ENCODE measurements at regions not wholly inside any gene's neighbourhood (a gene's known extent, or its start where the extent isn't known, plus 50 kb on each side); places are given as distances from the start of the nearest gene placed in this dataset.
A peak's percentile ranks its signal among the peaks of the same experiment; 100 is the strongest.

DNA sequence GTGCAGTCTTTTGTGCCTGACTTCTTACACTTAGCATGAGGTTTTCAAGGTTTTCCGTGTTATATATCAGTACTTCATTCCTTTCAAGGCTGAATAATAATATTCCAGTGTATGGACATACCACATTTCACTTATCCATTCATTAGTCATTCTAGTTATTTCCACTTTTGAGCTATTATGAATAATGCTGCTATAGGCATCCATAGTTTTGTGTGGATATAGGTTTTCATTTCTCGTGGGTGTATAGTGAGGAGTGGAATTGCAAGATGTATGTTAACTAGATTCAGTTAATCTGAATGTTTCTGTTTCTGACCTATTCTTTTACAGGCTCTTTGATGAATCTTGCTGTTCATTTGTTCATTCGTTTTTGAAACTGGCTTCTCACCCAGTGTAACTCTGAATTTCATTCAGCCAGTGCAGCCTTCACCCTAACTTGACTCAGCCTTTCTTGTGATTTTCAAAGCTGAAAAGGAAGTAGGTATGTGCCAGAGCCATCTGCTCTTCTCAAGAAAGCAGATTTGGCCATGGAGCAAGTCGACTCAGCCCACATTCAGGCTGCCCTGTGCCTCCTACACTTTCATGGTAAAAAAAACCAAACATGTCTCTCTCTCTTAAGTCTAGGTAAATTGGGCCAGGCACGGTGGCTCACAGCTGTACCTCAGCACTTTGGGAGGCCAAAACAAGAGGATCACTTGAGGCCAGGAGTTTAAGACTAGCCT is 56.3 kb upstream of the NOCT start:
- no peaks in the 10 kb centered on the region for H3K9me3 ChIP-seq
- H3K27ac ChIP-seq: no peak overlapping the region
- no peaks in the 10 kb centered on the region for H3K27me3 ChIP-seq
- DNase-seq (ENCODE audit: low spot score in 2 of 2): no peak
- no peak for TF ChIP-seq POLR2A (IDR thresholded peaks at IDR 0.05)
- TF ChIP-seq CTCF (IDR thresholded peaks at IDR 0.05): no peak
- TF ChIP-seq EP300 (IDR thresholded peaks at IDR 0.05): no peak
- no peaks in the 10 kb centered on the region for H3K36me3 ChIP-seq
- whole genome bisulfite sequencing, 2 donors: 88 to 90% methylated on average over 5 of the region's 5 CpGs
- H3K4me3 ChIP-seq: no peak overlapping the region
- peaks cover 0 to 28% (median 2%) of the 10 kb centered on the region in 4 donors for H3K4me1 ChIP-seq

GRCh38 chr4:138958519-138958918 is 57.1 kb upstream of the NOCT start:
- WGBS, 2 donors: 68 to 77% methylated on average over 3 of the region's 3 CpGs
- H3K27ac ChIP-seq: no peak overlapping the region
- no peak overlapping the region for H3K4me3 ChIP-seq

GRCh38 chr4:138957302-138957701 is 58.3 kb upstream of the NOCT start:
- 92% methylated on average over 7 of the region's 7 CpGs for WGBS, 2 donors
- Histone ChIP-seq H3K4me3 (no peak overlapping the region), H3K36me3 (no peaks in the 10 kb centered on the region), H3K27me3 (no peaks in the 10 kb centered on the region), H3K9me3 (no peaks in the 10 kb centered on the region), H3K27ac (no peak overlapping the region), H3K4me1 (peaks cover 0 to 39% (median 5%) of the 10 kb centered on the region in 4 donors)
- TF ChIP-seq POLR2A (IDR thresholded peaks at IDR 0.05) (no peak), CTCF (IDR thresholded peaks at IDR 0.05) (no peak), EP300 (IDR thresholded peaks at IDR 0.05) (no peak)
- no peak for DNase-seq (ENCODE audit: low spot score in 2 of 2)

More at GRCh38 chr4:138958519-138958918, 57.1 kb upstream of the NOCT start:
- no peaks in the 10 kb centered on the region for H3K36me3 ChIP-seq
- H3K4me1 ChIP-seq: peaks cover 0 to 35% (median 4%) of the 10 kb centered on the region in 4 donors
- DNase-seq (ENCODE audit: low spot score in 2 of 2): no peak
- no peaks in the 10 kb centered on the region for H3K27me3 ChIP-seq
- H3K9me3 ChIP-seq: no peaks in the 10 kb centered on the region
- TF ChIP-seq CTCF (IDR thresholded peaks at IDR 0.05) (no peak), EP300 (IDR thresholded peaks at IDR 0.05) (peak in 1 of 2 donors; percentile 45)

GRCh38 chr4:138954428-138954827 is 61.2 kb upstream of the NOCT start:
- no peaks in the 10 kb centered on the region for H3K9me3 ChIP-seq
- H3K4me1 ChIP-seq: peaks cover 0 to 18% (median 5%) of the 10 kb centered on the region in 4 donors
- H3K4me3 ChIP-seq: peak overlapping the region in 1 of 4 donors; percentile 16
- TF ChIP-seq CTCF (IDR thresholded peaks at IDR 0.05): no peak
- TF ChIP-seq POLR2A (IDR thresholded peaks at IDR 0.05): no peak
- DNase-seq (ENCODE audit: low spot score in 2 of 2): no peak
- H3K27ac ChIP-seq: peak overlapping the region in 3 of 4 donors; percentile 42 to 92 (median 81)
- H3K36me3 ChIP-seq: no peaks in the 10 kb centered on the region
- 62 to 64% methylated on average over 2 of the region's 2 CpGs for WGBS, 2 donors
- H3K27me3 ChIP-seq: no peaks in the 10 kb centered on the region

- peaks cover 0 to 18% (median 5%) of the 10 kb centered on the region in 4 donors for H3K4me1 ChIP-seq
- 3 to 5% methylated on average over 2 of the region's 2 CpGs for WGBS, 2 donors
- H3K27me3 ChIP-seq: no peaks in the 10 kb centered on the region
- H3K36me3 ChIP-seq: no peaks in the 10 kb centered on the region
- peak in 1 of 2 donors; percentile 43 for DNase-seq (ENCODE audit: low spot score in 2 of 2)
- peak overlapping the region; percentile 42 to 92 (median 64) for H3K27ac ChIP-seq
- H3K4me3 ChIP-seq: peak overlapping the region in 1 of 4 donors; percentile 16
- TF ChIP-seq EP300 (IDR thresholded peaks at IDR 0.05) (peak; percentile 43 to 72), POLR2A (IDR thresholded peaks at IDR 0.05) (no peak)
- H3K9me3 ChIP-seq: no peaks in the 10 kb centered on the region
These were observed 61.6 kb upstream of the NOCT start for GRCh38 chr4:138953961-138954371.
